Dedifferentiated amniotic fluid mesenchymal stem cell (primary cell): ENCODE measurements at regions not wholly inside any gene's neighbourhood (a gene's known extent, or its start where the extent isn't known, plus 50 kb on each side); places are given as distances from the start of the nearest gene placed in this dataset.
"Not testable (repeated sequence)": the region's sequence is repeated elsewhere in the genome, so short reads cannot be mapped to it uniquely, and the experiment has no call there.

Experiments
- DNase-seq: peaks from one replicate; pipeline ENCODE4 v3.0.0-alpha.2; 2016; ENCODE audit errors: extremely low spot score

DNA sequence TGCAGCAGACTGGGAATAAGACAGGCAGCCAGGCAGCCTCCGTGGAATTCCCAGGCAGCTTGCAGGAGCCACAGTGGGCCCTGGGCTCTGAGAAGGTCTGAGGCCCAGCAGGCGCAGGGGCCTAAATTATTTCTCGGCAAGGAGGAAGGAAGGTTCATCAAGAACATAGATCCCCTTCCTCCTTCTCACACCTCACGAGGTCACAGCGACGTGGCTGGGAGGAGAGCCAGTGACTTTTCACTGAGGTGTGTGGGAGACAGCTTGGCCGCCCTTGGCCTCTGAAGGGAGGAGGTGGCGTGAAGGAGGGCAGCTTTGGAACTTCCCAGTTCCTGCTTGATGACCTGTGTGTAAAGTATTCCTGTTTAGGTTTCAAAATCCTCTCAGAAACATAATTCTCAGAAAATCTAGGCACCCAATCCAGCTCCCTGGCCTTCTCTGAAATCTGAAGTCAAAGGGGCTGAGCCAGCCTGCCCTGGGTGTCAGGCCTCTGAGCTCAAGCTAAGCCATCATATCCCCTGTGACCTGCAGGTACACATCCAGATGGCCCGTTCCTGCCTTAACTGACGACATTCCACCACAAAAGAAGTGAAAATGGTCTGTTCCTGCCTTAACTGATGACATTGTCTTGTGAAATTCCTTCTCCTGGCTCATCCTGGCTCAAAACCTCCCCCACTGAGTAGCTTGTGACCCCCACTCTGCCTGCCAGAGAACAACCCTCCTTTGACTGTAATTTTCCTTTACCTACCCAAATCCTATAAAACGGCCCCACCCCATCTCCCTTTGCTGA is 161.0 kb downstream of the ADRA2C start:
- DNase-seq = not testable (repeated sequence)

DNA sequence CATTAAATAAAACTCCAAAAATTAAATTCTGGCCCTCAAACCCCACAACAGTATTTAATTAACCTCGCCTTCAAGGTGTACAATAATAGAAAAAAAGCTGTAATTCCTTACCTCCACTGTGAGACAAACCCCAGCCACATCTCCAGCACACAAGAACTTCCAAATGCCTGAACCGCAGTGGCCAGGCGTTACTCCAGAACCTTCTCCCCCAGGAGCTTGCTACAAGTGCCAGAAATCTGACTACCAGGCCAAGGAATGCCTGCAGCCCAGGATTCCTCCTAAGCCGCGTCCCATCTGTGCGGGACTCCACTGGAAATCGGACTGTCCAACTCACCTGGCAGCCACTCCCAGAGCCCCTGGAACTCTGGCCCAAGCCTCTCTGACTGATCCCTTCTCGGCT is 163.2 kb downstream of the ADRA2C start:
- not testable (repeated sequence) for DNase-seq

DNA sequence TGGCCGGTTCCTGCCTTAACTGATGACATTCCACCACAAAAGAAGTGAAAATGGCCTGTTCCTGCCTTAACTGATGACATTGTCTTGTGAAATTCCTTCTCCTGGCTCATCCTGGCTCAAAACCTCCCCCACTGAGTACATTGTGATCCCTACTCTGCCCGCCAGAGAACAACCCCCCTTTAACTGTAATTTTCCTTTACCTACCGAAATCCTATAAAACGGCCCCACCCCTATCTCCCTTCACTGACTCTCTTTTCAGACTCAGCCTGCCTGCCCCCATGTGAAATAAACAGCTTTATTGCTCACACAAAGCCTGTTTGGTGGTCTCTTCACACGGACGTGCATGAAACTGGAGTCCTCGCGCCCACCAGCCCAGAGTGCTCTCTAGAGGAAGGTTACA is 166.5 kb downstream of the ADRA2C start:
- DNase-seq = not testable (repeated sequence)

DNA sequence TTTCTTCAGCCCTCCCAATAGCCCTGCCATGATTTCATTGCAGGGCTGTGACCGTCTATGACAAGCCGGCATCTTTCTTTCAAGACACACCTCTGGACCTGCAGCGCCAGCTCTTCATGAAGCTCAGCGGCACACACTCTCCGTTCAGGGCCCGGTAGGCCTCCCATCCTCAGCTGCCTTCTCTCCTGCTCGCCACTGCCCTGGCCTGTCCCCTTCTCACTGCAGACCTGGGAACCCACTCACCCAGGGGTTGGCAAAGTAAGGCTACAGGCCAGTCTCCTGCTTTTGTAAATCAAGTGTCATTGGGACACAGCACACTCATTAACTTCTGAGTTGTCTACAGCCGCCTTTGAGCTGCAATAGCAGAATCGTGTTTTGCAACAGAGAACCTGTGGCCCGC is 169.2 kb downstream of the ADRA2C start:
- DNase-seq = not testable (repeated sequence)

DNA sequence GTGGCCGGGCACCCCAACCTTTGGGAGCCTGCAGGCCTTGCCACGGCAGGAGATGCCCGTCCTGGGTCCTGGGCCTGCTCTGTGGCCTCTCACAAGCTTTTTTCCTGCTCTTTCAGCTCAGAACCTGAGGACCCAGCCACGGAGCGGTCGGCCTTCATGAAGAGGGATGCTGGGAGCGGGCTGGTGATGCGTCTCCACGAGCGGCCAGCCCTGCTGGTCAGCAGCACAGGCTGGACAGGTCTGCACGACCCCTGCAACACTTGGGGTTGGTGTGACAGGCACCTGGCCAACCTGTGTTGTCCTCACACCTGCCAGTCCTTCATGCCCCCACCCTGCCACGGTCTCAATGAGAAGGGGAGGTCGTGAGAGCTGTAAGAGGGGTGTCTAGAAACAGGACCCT is 170.0 kb downstream of the ADRA2C start:
- no peak for DNase-seq

DNA sequence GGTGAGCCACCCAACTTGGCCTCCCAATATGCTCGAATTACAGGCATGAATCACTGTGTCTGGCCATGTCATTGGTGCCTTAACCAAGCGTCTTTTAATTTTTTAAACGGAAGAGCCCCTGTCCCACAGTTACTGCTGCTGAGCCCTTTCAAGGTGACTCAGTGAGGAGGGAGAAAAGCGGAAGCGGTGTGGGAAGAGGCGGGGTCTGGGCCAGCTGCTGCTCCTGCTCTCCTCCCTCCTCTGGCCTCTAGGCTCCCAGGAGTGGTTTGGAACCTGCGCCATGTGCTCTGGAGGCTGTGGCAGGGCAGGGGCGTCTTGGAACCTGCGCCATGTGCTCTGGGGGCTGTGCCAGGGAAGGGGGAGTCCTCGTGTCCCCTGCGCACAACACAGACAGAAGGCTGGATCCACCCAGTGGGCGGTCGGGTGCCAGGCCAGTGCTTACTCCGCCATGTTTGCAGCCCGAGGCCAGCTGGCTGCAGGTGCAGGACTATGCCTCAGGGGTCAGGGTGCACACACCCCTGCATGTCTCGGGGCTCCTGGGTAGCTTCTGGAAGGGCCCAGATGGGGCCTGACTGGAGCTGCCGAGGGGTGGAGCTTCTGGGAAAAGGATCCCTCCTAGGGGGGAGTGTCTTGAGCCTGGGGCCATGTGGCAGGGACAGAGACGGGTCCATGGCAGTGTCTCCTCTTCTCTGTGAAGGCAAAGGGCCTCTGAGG is 171.8 kb downstream of the ADRA2C start:
- not testable (repeated sequence) for DNase-seq

DNA sequence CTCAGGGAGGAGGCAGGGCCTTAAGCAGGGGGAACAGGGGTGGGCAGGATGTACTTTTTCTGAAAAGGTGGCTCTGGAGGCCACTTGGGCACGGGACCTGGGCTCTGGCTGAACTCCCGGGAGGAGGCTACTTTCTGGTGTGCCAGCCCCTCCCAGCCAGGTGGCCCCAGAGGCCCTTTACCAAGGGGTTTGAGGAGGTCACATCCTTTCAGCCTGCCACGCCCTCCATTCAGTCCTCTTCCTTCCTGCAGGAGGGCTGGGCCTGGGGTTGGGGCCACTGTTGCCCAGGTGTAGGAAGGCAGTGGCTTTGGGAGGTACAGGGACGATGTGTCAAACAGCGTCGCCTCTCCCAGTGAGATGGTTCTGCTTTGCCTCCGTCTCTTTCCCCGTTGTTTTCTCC is 172.5 kb downstream of the ADRA2C start:
- DNase-seq = not testable (repeated sequence)

DNA sequence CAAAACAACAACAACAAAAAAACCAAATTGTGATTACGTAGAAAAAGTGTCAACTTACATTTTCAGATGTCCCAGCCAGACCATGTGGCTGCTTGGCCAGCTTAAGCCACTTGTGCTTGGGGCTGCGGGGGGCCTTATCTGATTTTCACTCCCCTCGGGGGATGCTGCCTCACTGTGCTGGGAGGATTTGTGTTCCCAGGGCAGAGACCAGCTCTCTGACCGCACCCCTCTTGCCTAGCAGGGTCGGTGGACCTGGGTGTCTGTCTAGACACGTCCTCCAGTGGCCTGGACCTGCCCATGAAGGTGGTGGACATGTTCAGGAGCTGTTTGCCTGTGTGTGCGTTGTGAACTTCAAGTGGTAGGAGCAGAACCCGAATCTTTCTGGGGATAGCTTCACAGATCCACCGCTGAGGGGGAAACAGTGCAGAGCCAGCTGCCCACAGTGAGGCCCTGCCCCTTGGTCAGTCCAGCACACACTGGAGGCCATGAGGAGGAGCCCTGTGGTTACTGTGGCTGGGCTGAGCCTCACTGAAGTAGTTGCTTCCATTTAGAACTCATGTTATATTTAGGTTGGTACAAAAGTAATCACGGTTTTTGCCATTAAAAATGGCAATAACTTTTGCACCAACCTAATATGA is 173.9 kb downstream of the ADRA2C start:
- DNase-seq = not testable (repeated sequence)

DNA sequence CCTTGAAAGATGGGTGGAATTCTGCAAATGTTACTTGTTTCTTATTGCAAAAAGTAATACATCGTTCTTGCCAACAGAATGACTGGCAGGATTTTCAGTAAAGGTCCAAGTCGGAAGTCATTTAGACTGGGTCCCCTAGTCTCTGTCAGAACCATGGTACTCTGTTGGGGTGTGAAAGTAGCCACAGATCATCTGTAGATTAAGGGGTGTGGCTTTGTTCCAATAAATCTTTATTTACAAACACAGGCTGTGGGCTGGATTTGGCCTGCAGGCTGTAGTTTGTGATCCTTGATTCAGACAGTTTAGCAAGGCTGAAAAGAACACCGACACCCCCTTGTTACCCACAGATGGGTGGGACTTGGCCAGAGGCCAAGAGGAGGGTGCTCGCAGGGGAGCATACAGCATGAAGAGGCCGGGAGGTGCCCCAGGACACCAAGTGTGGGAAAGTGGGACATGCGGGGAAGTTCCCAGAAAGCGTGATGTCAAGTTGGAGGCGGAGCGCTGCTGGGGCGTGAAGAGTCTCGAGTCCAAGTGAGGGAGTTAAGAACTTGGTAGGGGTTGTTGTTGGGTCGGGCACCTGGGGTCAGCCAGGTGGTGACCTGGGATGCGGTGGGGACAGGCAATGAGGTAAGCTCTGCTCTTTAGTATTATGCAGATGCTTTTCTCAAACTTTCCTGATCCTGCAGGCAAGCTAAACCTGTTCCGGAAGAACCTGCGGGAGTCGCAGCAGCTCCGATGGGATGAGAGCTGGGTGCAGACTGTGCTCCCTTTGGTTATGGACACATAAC is 175.7 kb downstream of the ADRA2C start:
- DNase-seq = not testable (repeated sequence)

DNA sequence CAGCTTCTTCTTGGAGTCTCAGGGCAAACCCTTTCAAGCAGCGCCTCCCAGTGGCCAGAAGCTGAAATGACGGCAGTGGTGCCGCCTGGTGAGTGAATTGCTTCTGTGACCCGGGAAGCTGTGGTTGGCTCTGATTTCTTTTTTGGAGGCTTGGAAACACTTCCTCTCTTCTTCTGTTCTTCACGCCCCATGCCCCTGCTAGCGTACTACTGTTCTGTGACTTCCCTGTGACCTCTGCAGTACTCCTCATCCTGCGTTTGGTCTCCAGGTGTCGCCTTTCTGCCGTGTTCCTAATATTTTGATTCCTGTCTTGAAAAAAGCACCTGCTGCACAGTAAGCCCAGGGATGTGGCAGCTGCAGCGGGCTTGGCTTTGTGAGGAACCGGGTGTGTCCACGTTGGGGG is 176.4 kb downstream of the ADRA2C start:
- DNase-seq = not testable (repeated sequence)

DNA sequence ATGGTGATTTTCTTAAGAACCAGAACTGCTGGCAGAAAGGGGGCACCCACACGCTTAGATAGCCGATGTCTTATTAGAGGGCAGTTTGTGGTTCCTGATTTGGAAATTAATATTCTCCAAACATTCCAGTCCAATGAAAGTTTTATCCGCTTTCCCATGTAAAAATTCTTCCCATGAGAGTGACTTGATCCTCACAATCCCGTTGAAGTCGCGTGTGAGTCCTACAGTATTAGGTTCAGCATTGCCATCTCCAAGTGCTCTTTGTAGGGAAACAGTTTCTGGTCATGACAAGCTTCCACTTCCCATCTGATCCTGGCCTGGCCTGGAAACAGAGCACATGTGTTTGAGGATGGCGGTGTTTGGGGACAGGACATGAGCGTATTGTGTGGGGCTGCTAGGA is 176.9 kb downstream of the ADRA2C start:
- not testable (repeated sequence) for DNase-seq

DNA sequence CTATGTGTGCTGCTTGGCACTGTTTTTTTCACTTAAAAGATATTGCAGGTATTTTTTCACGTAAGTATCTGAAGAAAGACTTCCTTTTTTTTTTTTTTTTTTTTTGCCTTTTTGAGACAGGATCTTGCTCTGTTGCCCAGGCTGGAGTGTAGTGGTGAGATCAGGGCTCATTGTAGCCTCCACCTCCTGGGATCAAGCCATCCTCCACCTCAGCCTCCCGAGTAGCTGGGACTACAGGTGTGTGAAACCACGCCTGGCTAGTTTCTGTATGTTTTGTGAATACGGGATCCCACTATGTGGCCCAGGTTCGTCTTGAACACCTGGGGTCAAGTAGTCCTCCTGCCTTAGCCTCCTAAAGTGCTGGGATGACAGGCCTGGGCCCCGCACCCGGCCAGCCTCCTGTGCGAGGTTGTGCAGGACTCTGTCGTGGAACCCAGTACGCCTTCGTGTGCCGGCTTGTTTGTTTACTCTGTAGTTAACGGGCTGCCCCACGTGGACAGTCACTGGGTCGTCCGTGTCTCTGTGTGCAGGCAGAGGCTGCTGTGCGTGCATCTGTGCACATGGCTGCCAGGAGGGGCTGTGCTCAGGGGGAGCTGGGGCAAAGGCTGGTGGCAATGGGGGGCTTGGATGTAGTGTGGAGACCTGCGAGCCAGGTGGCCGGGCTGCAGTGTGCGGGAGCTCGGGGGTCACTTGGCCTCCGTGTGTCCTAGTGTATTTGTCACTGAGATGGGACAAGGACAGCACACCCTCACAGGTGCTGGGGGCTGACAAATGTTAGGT is 179.5 kb downstream of the ADRA2C start:
- no peak for DNase-seq

DNA sequence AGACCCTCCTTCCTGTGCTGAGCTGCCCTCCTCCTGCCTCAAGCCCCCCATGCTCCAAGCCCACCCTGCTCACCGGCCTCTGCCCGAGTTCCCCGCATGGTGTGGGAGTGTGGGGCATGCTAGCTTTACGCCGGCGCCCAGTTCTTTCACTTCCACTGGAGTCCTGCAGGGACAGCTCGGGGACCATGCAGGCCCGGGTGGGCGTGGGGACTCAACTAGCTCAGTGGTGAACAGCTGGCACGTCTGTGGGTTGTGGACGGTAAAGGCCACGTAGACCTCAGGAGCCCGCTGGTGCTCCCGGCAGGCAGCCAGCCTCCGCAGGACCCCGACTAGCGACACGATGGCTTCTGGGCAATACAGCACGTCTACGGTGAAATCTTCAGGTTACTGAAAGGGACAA is 180.4 kb downstream of the ADRA2C start:
- DNase-seq = not testable (repeated sequence)

DNA sequence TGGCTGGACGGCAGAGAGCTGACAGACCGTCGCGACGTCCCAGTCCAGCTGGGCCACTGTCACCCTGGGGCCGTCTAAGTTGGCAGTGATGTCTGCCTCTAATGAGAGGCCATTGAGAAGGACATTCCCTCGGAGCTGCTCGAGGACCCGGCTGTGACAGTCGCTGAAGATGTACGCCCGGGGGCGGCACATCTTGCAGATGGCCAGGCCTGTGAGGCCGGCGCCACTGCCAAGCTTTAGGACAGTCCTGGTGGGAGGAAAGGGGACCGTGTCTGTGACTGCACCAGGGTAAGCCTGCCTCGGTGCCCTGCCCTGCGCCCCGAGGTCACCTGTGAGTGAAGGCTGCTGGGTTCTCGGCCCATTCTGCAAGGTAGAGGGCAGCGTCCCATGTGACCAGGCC is 181.6 kb downstream of the ADRA2C start:
- DNase-seq = not testable (repeated sequence)

DNA sequence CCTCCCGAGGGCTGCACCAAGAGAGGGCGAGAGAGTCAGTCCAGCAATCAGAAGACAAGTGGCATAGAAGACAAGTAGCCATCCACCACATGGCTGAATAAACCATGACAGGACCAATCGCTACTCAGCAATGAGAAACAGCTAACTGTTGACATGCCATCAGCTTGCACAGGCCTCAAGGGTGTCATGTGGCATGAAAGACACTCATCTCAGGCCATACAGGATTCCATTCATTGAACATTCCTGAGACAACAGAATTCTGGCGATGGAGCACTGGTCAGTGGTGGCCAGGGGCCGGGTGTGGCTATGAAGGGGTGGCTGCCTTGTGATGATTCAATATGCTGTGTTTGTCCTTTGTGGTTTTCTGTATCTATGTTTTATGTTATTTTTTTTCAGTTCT is 182.0 kb downstream of the ADRA2C start:
- DNase-seq = not testable (repeated sequence)

DNA sequence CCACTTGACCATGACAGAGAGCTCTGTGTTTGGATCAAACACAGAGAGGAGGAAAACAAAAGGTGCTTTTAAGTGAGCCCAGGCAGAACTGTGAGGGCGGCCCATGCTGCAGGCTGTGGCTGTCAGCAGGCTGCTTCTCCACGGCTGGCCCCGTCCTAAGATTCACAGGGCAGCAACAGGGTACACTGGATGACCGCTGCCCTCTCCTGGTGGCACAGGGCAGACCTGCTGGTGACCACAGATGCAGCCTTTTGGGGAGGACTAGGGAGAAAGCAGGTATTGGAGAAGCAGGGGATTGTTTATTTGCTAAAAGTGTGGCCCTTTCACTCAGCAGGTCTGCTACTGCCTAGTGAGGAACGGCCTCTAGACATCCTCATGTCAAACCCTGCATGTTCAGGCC is 183.7 kb downstream of the ADRA2C start:
- DNase-seq = peak; percentile 35

DNA sequence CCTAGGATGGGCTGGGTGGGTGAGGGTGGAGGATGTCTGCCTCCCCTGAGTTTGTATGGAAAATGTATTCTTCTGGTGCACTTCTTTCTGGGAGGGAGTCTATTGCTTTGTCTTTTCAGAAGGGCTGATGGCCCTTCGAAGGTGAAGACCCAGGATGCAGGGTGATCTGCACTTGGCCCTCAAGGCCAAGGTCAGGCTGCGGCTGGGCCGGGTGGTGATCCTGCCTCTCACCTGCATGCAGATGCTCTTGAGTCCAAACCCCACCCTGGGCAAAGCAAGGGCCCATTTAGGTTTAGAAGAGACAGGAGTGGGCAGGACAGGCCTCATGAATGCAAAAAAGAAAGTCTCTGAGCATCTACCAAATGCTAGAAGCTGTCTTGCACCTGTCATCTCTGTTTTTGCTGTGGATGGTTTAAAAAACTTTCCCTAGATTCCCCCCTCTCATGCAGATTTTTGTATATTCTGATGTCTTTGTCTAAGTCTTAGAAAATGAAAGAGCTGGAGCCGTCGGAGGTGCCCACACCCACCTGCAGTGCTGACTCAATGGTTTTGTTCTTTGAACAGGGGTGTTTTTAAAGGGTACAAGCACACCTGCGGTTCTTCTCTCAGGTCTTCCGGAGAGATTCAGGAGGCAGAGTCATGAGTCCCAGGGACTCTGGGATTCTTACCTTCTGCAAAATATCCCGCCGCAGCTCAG is 186.4 kb downstream of the ADRA2C start:
- DNase-seq = not testable (repeated sequence)

DNA sequence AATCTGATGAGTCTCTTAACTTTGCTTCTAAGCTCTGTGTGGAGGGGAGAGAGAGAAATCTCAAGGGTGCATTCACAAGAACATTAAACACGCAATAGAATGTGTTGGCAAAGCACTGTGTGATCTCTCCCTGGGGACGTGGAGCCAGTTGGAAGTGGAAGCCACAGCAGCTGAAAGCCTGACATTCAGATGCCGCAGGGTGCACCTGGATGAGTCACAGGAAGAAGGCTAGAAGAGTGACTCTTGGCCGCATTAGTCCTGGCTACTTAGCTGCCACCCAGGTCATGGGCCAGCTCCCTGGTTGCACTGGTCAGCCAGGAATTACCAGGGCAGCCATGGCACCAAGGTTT is 186.9 kb downstream of the ADRA2C start:
- DNase-seq = not testable (repeated sequence)

DNA sequence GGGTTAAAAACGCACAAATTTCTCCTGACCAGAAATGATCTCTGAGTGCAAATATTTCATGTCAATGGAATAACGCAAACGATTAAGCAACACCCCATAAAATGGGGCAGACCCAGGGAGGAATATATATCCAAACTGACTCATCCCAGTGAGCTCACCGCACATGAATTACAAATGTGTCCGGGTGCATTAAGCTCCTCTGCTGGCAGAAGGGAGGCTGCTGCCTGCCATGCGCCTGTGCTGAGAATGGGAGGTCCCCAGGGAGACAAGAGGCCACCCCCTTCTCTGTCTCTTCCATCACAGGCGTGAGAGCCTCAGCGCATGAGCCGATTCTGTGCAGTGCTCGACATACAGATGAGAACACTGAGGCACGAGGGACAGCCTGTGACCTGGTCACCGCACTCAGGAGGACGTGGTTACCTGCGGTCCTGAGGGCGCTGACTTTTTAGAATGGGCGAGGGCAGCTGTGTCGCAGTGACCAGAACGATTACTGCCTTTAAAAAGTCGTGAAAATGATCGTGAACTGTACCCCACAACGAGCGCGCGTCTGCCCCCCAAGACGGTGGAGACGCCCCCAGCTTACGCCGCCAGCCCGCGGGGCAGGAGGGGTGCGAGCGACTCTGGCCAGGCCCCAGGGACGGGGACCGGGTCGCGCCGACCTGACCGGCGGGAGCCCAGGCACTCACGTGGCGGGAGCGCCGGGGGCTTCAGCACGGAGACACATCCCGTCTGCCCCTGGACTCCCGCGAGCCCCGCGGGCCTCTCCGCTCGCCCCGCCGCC is 188.5 kb downstream of the ADRA2C start:
- DNase-seq = peak; percentile 90
